DOHH2 (cell line): ENCODE measurements at regions not wholly inside any gene's neighbourhood (a gene's known extent, or its start where the extent isn't known, plus 50 kb on each side); places are given as distances from the start of the nearest gene placed in this dataset.

Experiments used
- H3F3A ChIP-seq: fragments of 200-600 bp; sonication (generic), shearing (Covaris generic); 2 replicates; pipeline ENCODE4 v1.6.0; 2016; ENCODE audit warnings: antibody characterized with exemption, mild to moderate bottlenecking; ENCODE audit not compliant: control insufficient read depth, insufficient read depth
- H3K27ac ChIP-seq: fragments of 200-600 bp; sonication (generic); 2 replicates; pipeline ENCODE4 v1.5.1; 2014; ENCODE audit warnings: low read depth, mild to moderate bottlenecking, low read length, moderate library complexity
- H3K27me3 ChIP-seq: fragments of 200-600 bp; sonication (generic); 2 replicates; pipeline ENCODE4 v1.6.1; 2014; ENCODE audit warnings: mild to moderate bottlenecking, low read length, mixed read lengths; ENCODE audit not compliant: control insufficient read depth
- H3K36me3 ChIP-seq: fragments of 200-600 bp; sonication (generic); 2 replicates; pipeline ENCODE4 v1.6.1; 2014; ENCODE audit warnings: mild to moderate bottlenecking, low read length, moderate library complexity, mixed read lengths; ENCODE audit not compliant: control insufficient read depth
- H3K4me1 ChIP-seq: fragments of 200-600 bp; sonication (generic); 2 replicates; pipeline ENCODE4 v1.6.1; 2014; ENCODE audit warnings: mild to moderate bottlenecking, low read length, mixed read lengths; ENCODE audit not compliant: control insufficient read depth
- H3K4me2 ChIP-seq: fragments of 200-600 bp; sonication (generic); 2 replicates; pipeline ENCODE4 v1.6.0; 2014; ENCODE audit warnings: mild to moderate bottlenecking, low read length, moderate library complexity
- H3K4me3 ChIP-seq: fragments of 200-600 bp; sonication (generic); 2 replicates; pipeline ENCODE4 v1.5.1; 2014; ENCODE audit warnings: mild to moderate bottlenecking, low read length, mixed read lengths
- H3K79me2 ChIP-seq: fragments of 200-600 bp; sonication (generic); 2 replicates; pipeline ENCODE4 v1.6.1; 2014; ENCODE audit warnings: mild to moderate bottlenecking, low read length, mixed read lengths; ENCODE audit not compliant: control insufficient read depth
- H3K9me2 ChIP-seq: fragments of 200-600 bp; sonication (generic); replicated peaks from 2 replicates; pipeline ENCODE4 v1.6.1; 2014; ENCODE audit warnings: mild to moderate bottlenecking, low read length, mixed read lengths; ENCODE audit not compliant: control insufficient read depth
- H3K9me3 ChIP-seq: fragments of 200-600 bp; sonication (generic); 2 replicates; pipeline ENCODE4 v1.6.1; 2014; ENCODE audit warnings: antibody characterized with exemption, low read length, mixed read lengths; ENCODE audit not compliant: control insufficient read depth, insufficient read depth
- H4K20me1 ChIP-seq: fragments of 200-600 bp; sonication (generic); 2 replicates; pipeline ENCODE4 v1.6.0; 2014; ENCODE audit warnings: low read depth, mild to moderate bottlenecking, antibody characterized with exemption, low read length, moderate library complexity; ENCODE audit not compliant: control insufficient read depth, insufficient read depth
- CTCF ChIP-seq: fragments of 200-600 bp; sonication (generic); IDR thresholded peaks from one replicate; pipeline ENCODE4 v1.5.1; 2014; ENCODE audit warnings: antibody characterized with exemption, mild to moderate bottlenecking, low read depth, low read length; ENCODE audit not compliant: poor library complexity, severe bottlenecking
- EZH2phosphoT487 ChIP-seq: fragments of 200-600 bp; sonication (generic); IDR thresholded peaks from 2 replicates; pipeline ENCODE4 v1.6.1; 2017; ENCODE audit warnings: borderline replicate concordance, mild to moderate bottlenecking, antibody characterized with exemption, low read length, moderate library complexity, mixed read lengths

GRCh38 chr2:225779829-225780228 lies 380.3 kb downstream of the NYAP2 start:
- Histone ChIP-seq H3K36me3 (no peaks in the 10 kb centered on the region), H3K27me3 (no peaks in the 10 kb centered on the region), H3K9me2 (no peaks in the 10 kb centered on the region), H3K4me3 (no peak overlapping the region), H3F3A (no peaks in the 10 kb centered on the region), H3K9me3 (no peaks in the 10 kb centered on the region), H3K4me1 (no peaks in the 10 kb centered on the region), H3K4me2 (no peak overlapping the region), H4K20me1 (no peaks in the 10 kb centered on the region), H3K79me2 (no peaks in the 10 kb centered on the region), H3K27ac (no peak overlapping the region)
- TF ChIP-seq CTCF (no peak), EZH2phosphoT487 (no peak)

- H3K9me2 ChIP-seq: no peaks in the 10 kb centered on the region
- no peaks in the 10 kb centered on the region for H3K9me3 ChIP-seq
- H3K27me3 ChIP-seq: no peaks in the 10 kb centered on the region
- H3K27ac ChIP-seq: no peak overlapping the region
- H3F3A ChIP-seq: no peaks in the 10 kb centered on the region
- no peaks in the 10 kb centered on the region for H3K4me1 ChIP-seq
- TF ChIP-seq EZH2phosphoT487 (no peak), CTCF (no peak)
- H3K4me3 ChIP-seq: no peak overlapping the region
- H3K36me3 ChIP-seq: no peaks in the 10 kb centered on the region
- H3K79me2 ChIP-seq: no peaks in the 10 kb centered on the region
- H3K4me2 ChIP-seq: no peak overlapping the region
- no peaks in the 10 kb centered on the region for H4K20me1 ChIP-seq
These were observed 373.6 kb downstream of the NYAP2 start for GRCh38 chr2:225773148-225773547.

- no peaks in the 10 kb centered on the region for H3F3A ChIP-seq
- H3K9me2 ChIP-seq: no peaks in the 10 kb centered on the region
- H3K4me2 ChIP-seq: no peak overlapping the region
- H3K27ac ChIP-seq: no peak overlapping the region
- no peaks in the 10 kb centered on the region for H4K20me1 ChIP-seq
- H3K36me3 ChIP-seq: no peaks in the 10 kb centered on the region
- H3K79me2 ChIP-seq: no peaks in the 10 kb centered on the region
- no peak overlapping the region for H3K4me3 ChIP-seq
- no peaks in the 10 kb centered on the region for H3K4me1 ChIP-seq
- H3K27me3 ChIP-seq: no peaks in the 10 kb centered on the region
- no peaks in the 10 kb centered on the region for H3K9me3 ChIP-seq
- TF ChIP-seq EZH2phosphoT487 (no peak), CTCF (no peak)
These were observed 372.2 kb downstream of the NYAP2 start for GRCh38 chr2:225771701-225772100.

GRCh38 chr2:225768741-225769140 lies 369.2 kb downstream of the NYAP2 start:
- Histone ChIP-seq H3F3A (no peaks in the 10 kb centered on the region), H4K20me1 (no peaks in the 10 kb centered on the region)
- TF ChIP-seq EZH2phosphoT487 (no peak), CTCF (no peak)

More at GRCh38 chr2:225768741-225769140, 369.2 kb downstream of the NYAP2 start:
- no peak overlapping the region for H3K4me2 ChIP-seq
- no peaks in the 10 kb centered on the region for H3K9me3 ChIP-seq
- H3K27ac ChIP-seq: no peak overlapping the region
- H3K36me3 ChIP-seq: no peaks in the 10 kb centered on the region
- H3K79me2 ChIP-seq: no peaks in the 10 kb centered on the region
- H3K4me3 ChIP-seq: no peak overlapping the region
- no peaks in the 10 kb centered on the region for H3K9me2 ChIP-seq
- H3K27me3 ChIP-seq: no peaks in the 10 kb centered on the region
- H3K4me1 ChIP-seq: no peaks in the 10 kb centered on the region
